ENCODE measurements at regions not wholly inside any gene's neighbourhood (a gene's known extent, or its start where the extent isn't known, plus 50 kb on each side); places are given as distances from the start of the nearest gene placed in this dataset.

- no peak overlapping the region for H3K4me3 Mint-ChIP-seq (ENCODE audit: unreplicated experiment)
- Histone ChIP-seq H3K4me2 (ENCODE audit: low read length) (no peak overlapping the region), H2AFZ (ENCODE audit: low read depth, low read length) (no peak overlapping the region), H3K27ac (ENCODE audit: low read depth, low read length) (no peak overlapping the region), H4K20me1 (ENCODE audit: insufficient read depth, low read length) (peaks cover 5% of the 10 kb centered on the region), H3K79me2 (ENCODE audit: insufficient read depth, low read length) (no peaks in the 10 kb centered on the region), H3K9me3 (ENCODE audit: insufficient read depth, low read depth, low read length) (no peaks in the 10 kb centered on the region), H3K36me3 (ENCODE audit: insufficient read depth, low read length) (no peaks in the 10 kb centered on the region), H3K9ac (ENCODE audit: low read length) (no peak overlapping the region), H3K4me1 (ENCODE audit: insufficient read depth, low read length) (no peaks in the 10 kb centered on the region), H3K4me3 (ENCODE audit: insufficient read depth, low read depth, low read length) (no peak overlapping the region), H3K27me3 (ENCODE audit: insufficient read depth, low read length) (peaks cover 2% of the 10 kb centered on the region)
- no peak overlapping the region for H3K27ac Mint-ChIP-seq (ENCODE audit: unreplicated experiment)
- TF ChIP-seq CTCF (IDR thresholded peaks at IDR 0.05; ENCODE audit: insufficient read depth, low read depth, low read length) (no peak), EZH2 (IDR thresholded peaks at IDR 0.05; ENCODE audit: insufficient read depth, low read length) (no peak)
- no peak for DNase-seq (ENCODE audit: low read depth)
- peaks cover 3% of the 10 kb centered on the region for H3K4me1 Mint-ChIP-seq (ENCODE audit: low read depth, unreplicated experiment)
- FAIRE-seq: no peak
- peaks cover 41% of the 10 kb centered on the region for H3K27me3 Mint-ChIP-seq (ENCODE audit: low read depth, unreplicated experiment)
- H3K9me3 Mint-ChIP-seq (ENCODE audit: unreplicated experiment): peaks cover 6% of the 10 kb centered on the region
- H3K36me3 Mint-ChIP-seq (ENCODE audit: low read depth, unreplicated experiment): no peaks in the 10 kb centered on the region
Measured at GRCh38 chr9:121593066-121593465, 58.4 kb upstream of the DAB2IP start.

GRCh38 chr9:121596515-121596914, 54.9 kb upstream of the DAB2IP start:
- no peak for TF ChIP-seq EZH2 (IDR thresholded peaks at IDR 0.05; ENCODE audit: insufficient read depth, low read length)
- TF ChIP-seq CTCF (IDR thresholded peaks at IDR 0.05; ENCODE audit: insufficient read depth, low read depth, low read length): no peak
- Histone ChIP-seq H3K4me1 (ENCODE audit: insufficient read depth, low read length) (peaks cover 13% of the 10 kb centered on the region), H3K9me3 (ENCODE audit: insufficient read depth, low read depth, low read length) (no peaks in the 10 kb centered on the region), H3K4me3 (ENCODE audit: insufficient read depth, low read depth, low read length) (no peak overlapping the region), H2AFZ (ENCODE audit: low read depth, low read length) (no peak overlapping the region), H3K36me3 (ENCODE audit: insufficient read depth, low read length) (no peaks in the 10 kb centered on the region), H4K20me1 (ENCODE audit: insufficient read depth, low read length) (peaks cover 19% of the 10 kb centered on the region), H3K79me2 (ENCODE audit: insufficient read depth, low read length) (no peaks in the 10 kb centered on the region), H3K27me3 (ENCODE audit: insufficient read depth, low read length) (peaks cover 17% of the 10 kb centered on the region), H3K9ac (ENCODE audit: low read length) (no peak overlapping the region), H3K27ac (ENCODE audit: low read depth, low read length) (no peak overlapping the region), H3K4me2 (ENCODE audit: low read length) (no peak overlapping the region)
- no peak overlapping the region for H3K4me3 Mint-ChIP-seq (ENCODE audit: unreplicated experiment)
- DNase-seq (ENCODE audit: low read depth) (no peak), FAIRE-seq (no peak)
- H3K27ac Mint-ChIP-seq (ENCODE audit: unreplicated experiment): no peak overlapping the region
- no peaks in the 10 kb centered on the region for H3K36me3 Mint-ChIP-seq (ENCODE audit: low read depth, unreplicated experiment)
- peaks cover 2% of the 10 kb centered on the region for H3K9me3 Mint-ChIP-seq (ENCODE audit: unreplicated experiment)
- H3K27me3 Mint-ChIP-seq (ENCODE audit: low read depth, unreplicated experiment): peaks cover 25% of the 10 kb centered on the region
- peaks cover 3% of the 10 kb centered on the region for H3K4me1 Mint-ChIP-seq (ENCODE audit: low read depth, unreplicated experiment)

- Histone ChIP-seq H3K27ac (ENCODE audit: low read depth, low read length) (no peak overlapping the region), H3K9ac (ENCODE audit: low read length) (no peak overlapping the region), H3K79me2 (ENCODE audit: insufficient read depth, low read length) (no peaks in the 10 kb centered on the region), H3K4me2 (ENCODE audit: low read length) (peak overlapping the region; percentile 87), H3K4me1 (ENCODE audit: insufficient read depth, low read length) (peaks cover 13% of the 10 kb centered on the region), H3K9me3 (ENCODE audit: insufficient read depth, low read depth, low read length) (no peaks in the 10 kb centered on the region), H3K4me3 (ENCODE audit: insufficient read depth, low read depth, low read length) (no peak overlapping the region), H4K20me1 (ENCODE audit: insufficient read depth, low read length) (peaks cover 19% of the 10 kb centered on the region), H3K36me3 (ENCODE audit: insufficient read depth, low read length) (no peaks in the 10 kb centered on the region), H2AFZ (ENCODE audit: low read depth, low read length) (no peak overlapping the region), H3K27me3 (ENCODE audit: insufficient read depth, low read length) (peaks cover 15% of the 10 kb centered on the region)
- Mint-ChIP-seq H3K27me3 (ENCODE audit: low read depth, unreplicated experiment) (peaks cover 22% of the 10 kb centered on the region), H3K27ac (ENCODE audit: unreplicated experiment) (peak overlapping the region; percentile 62), H3K36me3 (ENCODE audit: low read depth, unreplicated experiment) (no peaks in the 10 kb centered on the region), H3K9me3 (ENCODE audit: unreplicated experiment) (peaks cover 2% of the 10 kb centered on the region), H3K4me1 (ENCODE audit: low read depth, unreplicated experiment) (peaks cover 3% of the 10 kb centered on the region), H3K4me3 (ENCODE audit: unreplicated experiment) (peak overlapping the region; percentile 67)
- TF ChIP-seq CTCF (IDR thresholded peaks at IDR 0.05; ENCODE audit: insufficient read depth, low read depth, low read length) (no peak), EZH2 (IDR thresholded peaks at IDR 0.05; ENCODE audit: insufficient read depth, low read length) (no peak)
- no peak for FAIRE-seq
- DNase-seq (ENCODE audit: low read depth): no peak
Measured at GRCh38 chr9:121597698-121598166, 53.7 kb upstream of the DAB2IP start.

Measured in astrocyte (in vitro differentiated cells and primary cell).